Nucleus accumbens (tissue), 56 donors: ENCODE measurements at regions not wholly inside any gene's neighbourhood (a gene's known extent, or its start where the extent isn't known, plus 50 kb on each side); places are given as distances from the start of the nearest gene placed in this dataset.
A peak's percentile ranks its signal among the peaks of the same experiment; 100 is the strongest.
"Not testable (repeated sequence)": the region's sequence is repeated elsewhere in the genome, so short reads cannot be mapped to it uniquely, and the experiment has no call there.

ENCODE experiments used
- DNase-seq, 56 donors: peaks; one replicate each; lab custom pipeline; 2025; lab: John Stamatoyannopoulos, UW

GRCh38 chr7:47191876-47192291 lies 390.0 kb downstream of the TNS3 start:
- peak in 1 of 56 donors; percentile 21 for DNase-seq

GRCh38 chr7:47191316-47191715 lies 390.6 kb downstream of the TNS3 start:
- DNase-seq: no peak

GRCh38 chr7:47190462-47190861 lies 391.4 kb downstream of the TNS3 start:
- no peak for DNase-seq

- DNase-seq: no peak
Observed at GRCh38 chr7:47188653-47189315, 393.1 kb downstream of the TNS3 start.

- DNase-seq: no peak
Observed at GRCh38 chr7:47188136-47188535, 393.8 kb downstream of the TNS3 start.

- peak in 6 of 56 donors; percentile 4 to 22 (median 16) for DNase-seq
Observed at GRCh38 chr7:47186316-47186715, 395.6 kb downstream of the TNS3 start.

- no peak for DNase-seq
Observed at GRCh38 chr7:47185839-47186238, 396.1 kb downstream of the TNS3 start.

GRCh38 chr7:47185170-47185569 lies 396.7 kb downstream of the TNS3 start:
- no peak for DNase-seq

- DNase-seq: peak in 7 of 56 donors; percentile 12 to 54 (median 17)
Observed at GRCh38 chr7:47183862-47184590, 397.9 kb downstream of the TNS3 start.

GRCh38 chr7:47181746-47182361 lies 400.1 kb downstream of the TNS3 start:
- DNase-seq: no peak

GRCh38 chr7:47180516-47180826 lies 401.4 kb downstream of the TNS3 start:
- DNase-seq: no peak

- peak in 16 of 56 donors; percentile 7 to 57 (median 14) for DNase-seq
Observed at GRCh38 chr7:47179812-47180515, 401.9 kb downstream of the TNS3 start.

GRCh38 chr7:47172602-47173539 lies 409.0 kb downstream of the TNS3 start:
- DNase-seq: not testable (repeated sequence)

GRCh38 chr7:47170516-47170915 lies 411.4 kb downstream of the TNS3 start:
- no peak for DNase-seq

- DNase-seq: no peak
Observed at GRCh38 chr7:47154791-47155190, 427.1 kb downstream of the TNS3 start.

GRCh38 chr7:47153576-47153975 lies 428.3 kb downstream of the TNS3 start:
- no peak for DNase-seq

- peak in 1 of 56 donors; percentile 11 for DNase-seq
Observed at GRCh38 chr7:47153058-47153457, 428.9 kb downstream of the TNS3 start.

GRCh38 chr7:47152307-47152706 lies 429.6 kb downstream of the TNS3 start:
- no peak for DNase-seq

- DNase-seq: no peak
Observed at GRCh38 chr7:47150497-47151260, 431.2 kb downstream of the TNS3 start.
